ENCODE measurements at regions not wholly inside any gene's neighbourhood (a gene's known extent, or its start where the extent isn't known, plus 50 kb on each side); places are given as distances from the start of the nearest gene placed in this dataset.

- Histone ChIP-seq H3K36me3 (no peaks in the 10 kb centered on the region), H3K27ac (no peak overlapping the region), H3K9me3 (no peaks in the 10 kb centered on the region), H3K4me1 (no peaks in the 10 kb centered on the region), H3K4me3 (no peak overlapping the region), H3K27me3 (no peaks in the 10 kb centered on the region)
- TF ChIP-seq POLR2AphosphoS5 (IDR thresholded peaks at IDR 0.05) (no peak), CTCF (IDR thresholded peaks at IDR 0.05) (no peak), POLR2A (IDR thresholded peaks at IDR 0.05) (no peak), EP300 (IDR thresholded peaks at IDR 0.05) (no peak)
- WGBS, 2 donors (ENCODE audit: low coverage in 1 of 2) = 77 to 92% methylated on average over 7 to 8 of the region's 8 CpGs
- ATAC-seq = no peak
Observed at GRCh38 chr13:103772576-103772975, 706.4 kb upstream of the SLC10A2 start.

GRCh38 chr13:103762523-103762922, 696.3 kb upstream of the SLC10A2 start:
- no peaks in the 10 kb centered on the region for H3K4me1 ChIP-seq
- no peaks in the 10 kb centered on the region for H3K36me3 ChIP-seq
- no peaks in the 10 kb centered on the region for H3K27me3 ChIP-seq
- TF ChIP-seq CTCF (IDR thresholded peaks at IDR 0.05) = no peak
- WGBS, 2 donors (ENCODE audit: low coverage in 1 of 2) = 86 to 95% methylated on average over 3 of the region's 3 CpGs
- H3K27ac ChIP-seq = no peak overlapping the region
- no peak overlapping the region for H3K4me3 ChIP-seq
- no peaks in the 10 kb centered on the region for H3K9me3 ChIP-seq
- ATAC-seq = no peak

- no peak for ATAC-seq
- WGBS, 2 donors (ENCODE audit: low coverage in 1 of 2) = 35 to 60% methylated on average over 7 of the region's 7 CpGs
- Histone ChIP-seq H3K36me3 (no peaks in the 10 kb centered on the region), H3K4me3 (no peak overlapping the region), H3K27me3 (no peaks in the 10 kb centered on the region), H3K4me1 (no peaks in the 10 kb centered on the region), H3K27ac (no peak overlapping the region), H3K9me3 (no peaks in the 10 kb centered on the region)
- no peak for TF ChIP-seq POLR2A (IDR thresholded peaks at IDR 0.05)
- TF ChIP-seq EP300 (IDR thresholded peaks at IDR 0.05) = no peak
- no peak for TF ChIP-seq CTCF (IDR thresholded peaks at IDR 0.05)
- TF ChIP-seq POLR2AphosphoS5 (IDR thresholded peaks at IDR 0.05) = no peak
Observed at GRCh38 chr13:103759361-103759760, 693.1 kb upstream of the SLC10A2 start.

- Histone ChIP-seq H3K27me3 (no peaks in the 10 kb centered on the region), H3K36me3 (no peaks in the 10 kb centered on the region), H3K9me3 (no peaks in the 10 kb centered on the region), H3K4me1 (no peaks in the 10 kb centered on the region), H3K4me3 (no peak overlapping the region), H3K27ac (no peak overlapping the region)
- no peak for TF ChIP-seq EP300 (IDR thresholded peaks at IDR 0.05)
- TF ChIP-seq POLR2AphosphoS5 (IDR thresholded peaks at IDR 0.05) = no peak
- TF ChIP-seq CTCF (IDR thresholded peaks at IDR 0.05) = no peak
- no peak for TF ChIP-seq POLR2A (IDR thresholded peaks at IDR 0.05)
- no peak for ATAC-seq
- 89 to 95% methylated on average over 1 of the region's 1 CpG for WGBS, 2 donors (ENCODE audit: low coverage in 1 of 2)
Observed at GRCh38 chr13:103758222-103758621, 692.0 kb upstream of the SLC10A2 start.

DNA sequence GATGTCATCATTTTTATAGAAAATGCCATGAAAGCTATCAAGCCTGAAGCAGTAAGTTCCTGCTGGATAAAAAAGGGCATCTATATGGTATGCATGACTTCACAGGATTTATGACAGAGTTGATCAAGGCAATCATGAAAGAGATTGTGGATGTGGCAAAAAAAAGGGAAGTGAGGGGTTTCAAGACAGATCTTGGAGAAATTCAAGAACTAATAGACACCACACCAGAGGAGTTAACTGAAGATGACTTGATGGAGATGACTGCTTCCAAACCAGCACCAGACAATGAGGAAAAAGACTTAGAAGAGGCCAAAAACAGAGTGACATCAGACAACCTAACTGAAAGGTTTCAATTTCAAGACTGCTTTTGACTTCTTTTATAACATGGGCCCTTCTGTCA, 691.1 kb upstream of the SLC10A2 start:
- Histone ChIP-seq H3K36me3 (no peaks in the 10 kb centered on the region), H3K4me3 (no peak overlapping the region), H3K9me3 (no peaks in the 10 kb centered on the region), H3K4me1 (no peaks in the 10 kb centered on the region), H3K27ac (no peak overlapping the region), H3K27me3 (no peaks in the 10 kb centered on the region)
- TF ChIP-seq CTCF (IDR thresholded peaks at IDR 0.05) (no peak), POLR2A (IDR thresholded peaks at IDR 0.05) (no peak), EP300 (IDR thresholded peaks at IDR 0.05) (no peak), POLR2AphosphoS5 (IDR thresholded peaks at IDR 0.05) (no peak)
- ATAC-seq = no peak

All from gastroesophageal sphincter (tissue), 4 donors.